WI38 (cell line): ENCODE measurements at regions not wholly inside any gene's neighbourhood (a gene's known extent, or its start where the extent isn't known, plus 50 kb on each side); places are given as distances from the start of the nearest gene placed in this dataset.

ENCODE experiments used
- H3K4me3 ChIP-seq: 2 replicates; pipeline ENCODE4 v1.5.1; 2011; ENCODE audit warnings: low read depth, mild to moderate bottlenecking, control low read depth, low read length
- CTCF ChIP-seq: IDR thresholded peaks from 2 replicates; pipeline ENCODE4 v1.5.1; 2012; ENCODE audit warnings: low read depth, mild to moderate bottlenecking, control low read depth, low read length

GRCh38 chr12:127473766-127474165, 793.2 kb upstream of the TMEM132C start:
- no peak for TF ChIP-seq CTCF
- no peak overlapping the region for H3K4me3 ChIP-seq

- no peak overlapping the region for H3K4me3 ChIP-seq
- TF ChIP-seq CTCF: no peak
Measured at GRCh38 chr12:127479256-127479655, 787.7 kb upstream of the TMEM132C start.

- no peak overlapping the region for H3K4me3 ChIP-seq
- no peak for TF ChIP-seq CTCF
Measured at GRCh38 chr12:127480775-127481314, 786.1 kb upstream of the TMEM132C start.

- no peak for TF ChIP-seq CTCF
- no peak overlapping the region for H3K4me3 ChIP-seq
Measured at GRCh38 chr12:127482950-127483349, 784.0 kb upstream of the TMEM132C start.

GRCh38 chr12:127485528-127485927, 781.4 kb upstream of the TMEM132C start:
- TF ChIP-seq CTCF: peak; percentile 56
- H3K4me3 ChIP-seq: no peak overlapping the region

- H3K4me3 ChIP-seq: no peak overlapping the region
Measured at GRCh38 chr12:127487031-127487430, 779.9 kb upstream of the TMEM132C start.

GRCh38 chr12:127489061-127489460, 777.9 kb upstream of the TMEM132C start:
- no peak for TF ChIP-seq CTCF
- no peak overlapping the region for H3K4me3 ChIP-seq

More at GRCh38 chr12:127487031-127487430, 779.9 kb upstream of the TMEM132C start:
- TF ChIP-seq CTCF: no peak
